ENCODE measurements at regions not wholly inside any gene's neighbourhood (a gene's known extent, or its start where the extent isn't known, plus 50 kb on each side); places are given as distances from the start of the nearest gene placed in this dataset.

- intact Hi-C loops (cut with DNase I), result no loop called here
Measured at GRCh38 chr4:156237231-156237630, 283.6 kb upstream of the CTSO start.

GRCh38 chr4:156230176-156230575 is 276.5 kb upstream of the CTSO start:
- intact Hi-C loops (cut with DNase I), result no loop called here
- DNase-seq (ENCODE audit: low spot score), result no peak

More at GRCh38 chr4:156237231-156237630, 283.6 kb upstream of the CTSO start:
- no peak for DNase-seq (ENCODE audit: low spot score)

- intact Hi-C loops (cut with DNase I), result no loop called here
- no peak for DNase-seq (ENCODE audit: low spot score)
Measured at GRCh38 chr4:156228676-156229075, 275.0 kb upstream of the CTSO start.

- intact Hi-C loops (cut with DNase I), result no loop called here
- no peak for DNase-seq (ENCODE audit: low spot score)
Measured at GRCh38 chr4:156227321-156227720, 273.7 kb upstream of the CTSO start.

GRCh38 chr4:156223985-156224384 is 270.3 kb upstream of the CTSO start:
- DNase-seq (ENCODE audit: low spot score), result no peak
- intact Hi-C loops (cut with DNase I), result no loop called here

DNA sequence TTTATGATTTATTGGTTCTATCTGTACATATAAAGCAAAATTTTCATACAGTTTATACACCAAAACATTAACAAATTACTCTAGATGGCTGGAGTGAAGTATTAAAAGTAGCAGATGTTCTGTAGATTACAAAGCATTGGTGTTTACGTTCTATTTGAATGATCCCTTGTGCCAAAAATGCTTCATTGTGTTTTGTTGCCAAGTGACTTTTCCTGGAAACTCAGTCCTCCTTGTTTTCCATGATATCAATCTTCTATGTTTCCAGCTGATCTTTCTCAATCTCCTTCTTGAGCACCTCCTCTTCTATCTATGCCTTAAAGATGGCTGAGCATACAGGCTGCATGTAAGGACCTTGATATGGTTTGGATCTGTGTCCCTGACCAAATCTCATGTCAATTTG is 263.6 kb upstream of the CTSO start:
- no peak for DNase-seq (ENCODE audit: low spot score)
- intact Hi-C loops (cut with DNase I), result no loop called here

GRCh38 chr4:156201050-156201449 is 247.4 kb upstream of the CTSO start:
- DNase-seq (ENCODE audit: low spot score), result no peak

GRCh38 chr4:156198511-156198910 is 244.8 kb upstream of the CTSO start:
- intact Hi-C loops (cut with DNase I), result no loop called here
- DNase-seq (ENCODE audit: low spot score), result no peak

More at GRCh38 chr4:156201050-156201449, 247.4 kb upstream of the CTSO start:
- intact Hi-C loops (cut with DNase I), result no loop called here

DNA sequence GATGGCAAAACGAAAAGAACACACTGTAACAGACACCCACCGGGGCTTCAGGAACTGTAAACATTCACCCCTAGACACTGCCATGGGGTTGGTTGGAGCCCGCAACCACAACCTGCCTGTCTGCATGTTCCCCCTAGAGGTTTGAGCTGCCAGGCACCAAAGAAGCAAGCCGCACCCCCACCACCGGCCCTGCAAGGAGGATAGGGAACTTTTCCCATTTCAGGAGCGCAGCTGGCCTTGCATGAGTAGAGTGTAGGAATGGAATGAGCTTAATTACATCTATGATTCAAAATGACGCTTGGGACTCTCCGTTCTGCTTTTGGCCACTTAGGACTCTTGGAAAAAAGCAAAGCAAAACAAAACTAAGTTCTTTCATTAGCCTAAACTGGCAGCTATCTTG is 243.6 kb upstream of the CTSO start:
- intact Hi-C loops (cut with DNase I), result no loop called here

DNA sequence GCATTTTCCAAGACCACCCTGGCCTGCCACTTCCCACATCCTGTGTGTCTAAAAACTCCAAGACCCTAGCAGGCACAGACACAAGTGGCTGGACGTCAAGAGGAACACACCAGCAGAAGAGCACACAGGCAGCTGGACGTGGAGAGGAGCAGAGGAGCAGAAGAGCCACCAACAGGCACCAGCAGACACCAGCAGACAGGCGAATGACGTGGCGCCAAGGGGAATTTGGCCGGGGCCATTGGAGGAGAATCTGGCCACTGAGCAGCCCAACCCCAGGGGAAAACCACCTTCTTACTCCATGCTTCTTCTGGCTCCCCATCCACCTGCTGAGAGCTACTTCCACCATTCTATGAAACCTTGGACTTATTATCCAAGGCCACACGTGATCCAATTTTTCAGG is 243.1 kb upstream of the CTSO start:
- intact Hi-C loops (cut with DNase I), result no loop called here
- no peak for DNase-seq (ENCODE audit: low spot score)

More for the DNA sequence above, 243.6 kb upstream of the CTSO start:
- DNase-seq (ENCODE audit: low spot score), result no peak

GRCh38 chr4:156195914-156196313 is 242.2 kb upstream of the CTSO start:
- no peak for DNase-seq (ENCODE audit: low spot score)
- intact Hi-C loops (cut with DNase I), result no loop called here

DNA sequence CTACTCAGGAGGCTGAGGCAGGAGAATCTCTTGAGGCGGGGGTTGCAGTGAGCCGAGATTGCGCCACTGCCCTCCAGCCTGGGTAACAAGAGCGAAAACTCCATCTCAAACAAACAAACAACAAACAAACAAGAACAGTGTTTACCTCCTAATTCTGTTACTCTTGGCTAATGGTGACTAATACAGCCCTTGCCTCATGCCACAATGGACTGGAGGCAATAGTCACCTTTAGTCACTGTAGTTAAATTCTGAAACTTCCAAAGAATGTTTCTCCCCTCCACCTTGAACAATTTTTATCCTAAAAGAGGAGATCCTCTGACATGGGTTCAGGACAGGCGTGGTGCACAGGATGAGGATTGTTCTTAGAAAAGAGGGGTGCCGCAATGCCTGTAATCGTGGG is 241.2 kb upstream of the CTSO start:
- no peak for DNase-seq (ENCODE audit: low spot score)
- intact Hi-C loops (cut with DNase I), result loop anchor here in 1 of 2 donors (5.0 kb wide), 1 partner anchor 1632 kb away; no protein-coding TSS in a partner anchor

GRCh38 chr4:156193800-156194199 is 240.1 kb upstream of the CTSO start:
- no peak for DNase-seq (ENCODE audit: low spot score)
- intact Hi-C loops (cut with DNase I), result loop anchor here in 1 of 2 donors (5.0 kb wide), 1 partner anchor 1634 kb away; no protein-coding TSS in a partner anchor

GRCh38 chr4:156193106-156193505 is 239.4 kb upstream of the CTSO start:
- DNase-seq (ENCODE audit: low spot score), result no peak
- intact Hi-C loops (cut with DNase I), result loop anchor here in 1 of 2 donors (5.0 kb wide), 1 partner anchor 1634 kb away; no protein-coding TSS in a partner anchor

- DNase-seq (ENCODE audit: low spot score), result no peak
- intact Hi-C loops (cut with DNase I), result loop anchor here in 1 of 2 donors (5.0 kb wide), 1 partner anchor 1635 kb away; no protein-coding TSS in a partner anchor
Measured at GRCh38 chr4:156192033-156192432, 238.4 kb upstream of the CTSO start.

GRCh38 chr4:156191044-156191781 is 237.5 kb upstream of the CTSO start:
- intact Hi-C loops (cut with DNase I), result loop anchor here in 1 of 2 donors (5.0 kb wide), 1 partner anchor 1636 kb away; no protein-coding TSS in a partner anchor
- DNase-seq (ENCODE audit: low spot score), result no peak

DNA sequence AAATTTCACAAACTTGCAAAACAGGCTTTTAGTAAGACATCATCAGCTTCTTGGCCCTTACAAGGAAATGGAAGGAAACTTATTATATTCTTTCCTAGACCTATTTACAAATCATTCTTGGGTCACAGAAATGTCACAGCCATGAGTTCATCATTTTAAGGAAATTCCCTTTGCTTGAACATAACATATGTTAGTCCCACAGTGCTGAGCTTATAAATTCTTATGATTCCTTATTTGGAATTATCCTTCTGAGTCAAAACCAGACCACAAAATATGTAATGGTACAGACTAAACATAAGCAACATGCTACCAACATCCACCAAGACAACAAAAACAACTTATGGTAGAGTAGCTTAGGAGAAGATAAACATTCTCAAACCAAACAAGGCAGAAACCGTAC is 236.9 kb upstream of the CTSO start:
- intact Hi-C loops (cut with DNase I), result loop anchor here in 1 of 2 donors (5.0 kb wide), 1 partner anchor 1637 kb away; no protein-coding TSS in a partner anchor
- no peak for DNase-seq (ENCODE audit: low spot score)

DNA sequence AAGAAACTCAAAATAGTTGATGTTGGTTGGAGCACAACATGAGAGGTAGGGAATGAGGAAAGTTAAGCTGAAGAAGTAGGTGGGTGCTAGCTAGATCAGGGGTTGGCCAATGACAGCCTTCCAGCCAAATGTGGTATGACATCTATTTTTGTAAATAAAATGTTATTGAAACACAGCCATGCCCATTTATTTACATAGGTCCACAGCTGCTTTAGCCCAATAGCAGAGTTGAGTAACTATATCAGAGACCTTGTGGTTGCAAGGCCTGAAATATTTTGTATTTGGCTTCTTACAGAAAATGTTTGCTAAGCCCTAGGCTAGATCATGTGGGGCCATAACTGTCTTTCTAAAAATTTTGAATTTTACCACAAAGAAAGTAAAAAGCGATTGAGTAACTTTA is 234.9 kb upstream of the CTSO start:
- no peak for DNase-seq (ENCODE audit: low spot score)
- intact Hi-C loops (cut with DNase I), result no loop called here

DNA sequence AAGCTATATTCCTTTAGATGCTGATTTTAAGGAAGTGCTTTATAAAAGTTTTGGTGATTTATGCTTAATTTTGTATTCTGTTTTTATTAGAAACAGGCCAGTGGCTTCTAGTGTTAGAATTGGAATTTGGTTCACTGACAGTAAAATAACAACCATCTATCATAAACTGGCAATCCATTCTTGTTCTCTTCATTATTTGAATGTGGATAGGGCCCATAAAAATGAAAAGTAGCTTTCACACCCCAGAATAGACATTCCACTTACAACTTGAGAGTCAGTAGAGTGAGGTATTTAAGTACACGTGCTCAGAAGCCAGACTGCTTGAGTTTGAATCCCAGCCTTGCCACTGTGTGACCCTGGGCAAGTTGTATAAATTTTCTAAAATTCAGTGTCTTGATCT is 232.4 kb upstream of the CTSO start:
- intact Hi-C loops (cut with DNase I), result no loop called here
- DNase-seq (ENCODE audit: low spot score), result no peak

- no peak for DNase-seq (ENCODE audit: low spot score)
- intact Hi-C loops (cut with DNase I), result no loop called here
Measured at GRCh38 chr4:156185514-156186055, 231.9 kb upstream of the CTSO start.

- DNase-seq (ENCODE audit: low spot score), result no peak
- intact Hi-C loops (cut with DNase I), result no loop called here
Measured at GRCh38 chr4:156182269-156182668, 228.6 kb upstream of the CTSO start.

Measured in posterior vena cava (tissue), 2 donors.